GM06990 (cell line): ENCODE measurements at regions not wholly inside any gene's neighbourhood (a gene's known extent, or its start where the extent isn't known, plus 50 kb on each side); places are given as distances from the start of the nearest gene placed in this dataset.
"Not testable (repeated sequence)": the region's sequence is repeated elsewhere in the genome, so short reads cannot be mapped to it uniquely, and the experiment has no call there.

Experiments
- DNase-seq: peaks from one replicate; pipeline ENCODE4 v3.0.0-alpha.2; 2011; ENCODE audit not compliant: insufficient read length; ENCODE audit errors: extremely low read depth
- H3K27me3 ChIP-seq: replicated peaks from 2 replicates; pipeline ENCODE4 v1.6.0; 2011; ENCODE audit warnings: low read length; ENCODE audit not compliant: control insufficient read depth, insufficient read depth
- H3K36me3 ChIP-seq: 2 replicates; pipeline ENCODE4 v1.5.1; 2011; ENCODE audit warnings: low read length; ENCODE audit not compliant: control insufficient read depth, insufficient read depth
- H3K4me3 ChIP-seq: replicated peaks from 2 replicates; pipeline ENCODE4 v1.5.1; 2011; ENCODE audit warnings: low read depth, mild to moderate bottlenecking, control low read depth, low read length

GRCh38 chr9:67102506-67103276 is 110.3 kb upstream of the SPATA31A3 start:
- DNase-seq, H3K36me3 ChIP-seq, H3K4me3 ChIP-seq, H3K27me3 ChIP-seq: not testable (repeated sequence)

- not testable (repeated sequence) for H3K36me3 ChIP-seq, DNase-seq, H3K27me3 ChIP-seq, H3K4me3 ChIP-seq
Observed at GRCh38 chr9:67091104-67091503, 98.8 kb upstream of the SPATA31A3 start.

- H3K36me3 ChIP-seq, H3K27me3 ChIP-seq, DNase-seq, H3K4me3 ChIP-seq: not testable (repeated sequence)
Observed at GRCh38 chr9:67086862-67087261, 94.5 kb upstream of the SPATA31A3 start.

GRCh38 chr9:67066140-67066539 is 73.8 kb upstream of the SPATA31A3 start:
- not testable (repeated sequence) for H3K27me3 ChIP-seq, H3K4me3 ChIP-seq, H3K36me3 ChIP-seq, DNase-seq

- H3K27me3 ChIP-seq, H3K4me3 ChIP-seq, H3K36me3 ChIP-seq, DNase-seq: not testable (repeated sequence)
Observed at GRCh38 chr9:67058898-67059715, 66.8 kb upstream of the SPATA31A3 start.
